Left lung (tissue), 4 donors: ENCODE measurements at regions not wholly inside any gene's neighbourhood (a gene's known extent, or its start where the extent isn't known, plus 50 kb on each side); places are given as distances from the start of the nearest gene placed in this dataset.

Experiments
- ATAC-seq: fragments of 200-7000 bp; cut with Tn5 transposase; one replicate; pipeline ENCODE4 v1.9.1; 2020; ENCODE audit warnings: moderate library complexity
- DNase-seq, 4 donors: peaks; one replicate each; pipeline ENCODE4 v3.0.0-alpha.2; 2013 to 2020
- H3K27ac ChIP-seq, 2 donors: fragments of 200-600 bp; sonication (generic) in 1 of 2; one replicate each; pipeline versions ENCODE4 v1.5.0 to v1.8.0; 2020 to 2021
- H3K27me3 ChIP-seq, 2 donors: fragments of 200-600 bp; sonication (generic) in 1 of 2; one replicate each; pipeline versions ENCODE4 v1.5.0 to v1.8.0; 2020 to 2021
- H3K36me3 ChIP-seq, 2 donors: fragments of 200-600 bp; sonication (generic) in 1 of 2; one replicate each; pipeline versions ENCODE4 v1.5.0 to v1.8.0; 2020 to 2021
- H3K4me1 ChIP-seq, 2 donors: fragments of 200-600 bp; one replicate each; pipeline ENCODE4 v1.8.0; 2021
- H3K4me3 ChIP-seq, 2 donors: fragments of 200-600 bp; sonication (generic) in 1 of 2; one replicate each; pipeline versions ENCODE4 v1.5.0 to v1.8.0; 2020 to 2021; ENCODE audit warnings: mild to moderate bottlenecking in 1 of 2
- H3K9me3 ChIP-seq, 2 donors: fragments of 200-600 bp; sonication (generic) in 1 of 2; one replicate each; pipeline versions ENCODE4 v1.5.0 to v1.8.0; 2020 to 2021
- intact Hi-C, 2 donors: fragments of 100-400 bp; cut with DNase I; formaldehyde crosslinking; loops; one replicate each; pipeline versions ENCODE4 v1.11.2 to v1.14.2; 2022
- TF ChIP-seq, protein P1 (sequence below), 2 donors: fragments of 200-600 bp; sonication (generic) in 1 of 2; IDR thresholded peaks; one replicate each; pipeline versions ENCODE4 v1.5.0 to v1.8.0; 2021; ENCODE audit warnings: antibody characterized with exemption in 2 of 2
- donor health status: DM: no; HTN: yes; CAD: no.
- donor health status: DM: no; HTN: no; CAD: no.

DNA sequence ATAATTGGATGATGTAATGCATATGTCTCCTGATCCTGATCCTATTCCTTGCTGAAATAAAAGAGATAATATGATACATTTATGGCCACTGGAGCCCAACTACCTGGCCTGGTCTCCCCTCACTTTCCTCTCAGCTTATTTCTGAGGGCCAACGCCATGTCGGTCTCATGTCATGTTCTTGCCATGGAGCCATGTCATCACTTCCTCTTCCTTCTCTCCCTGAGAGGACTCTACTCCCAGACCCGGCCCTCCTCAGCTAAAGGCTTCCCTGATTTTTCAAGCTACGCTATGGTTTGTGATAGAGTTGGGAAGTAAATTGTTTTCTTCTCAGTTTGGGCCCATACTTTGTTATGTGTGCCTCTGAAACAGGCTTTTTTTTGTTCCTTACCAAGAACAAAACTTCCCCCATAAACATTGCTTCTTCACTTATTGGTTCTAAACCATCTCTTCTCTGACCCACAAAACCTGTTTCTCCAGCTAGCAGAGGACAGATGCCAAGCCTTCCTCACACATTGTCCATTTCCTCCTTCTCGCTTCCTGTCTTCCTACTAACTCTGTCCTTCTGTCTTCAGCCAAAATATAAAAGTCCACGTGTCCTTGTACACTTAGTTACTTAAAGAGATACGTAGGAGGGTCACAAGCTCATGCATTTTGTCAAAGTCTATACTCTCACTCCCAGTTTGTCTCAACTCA, 319.9 kb upstream of the DACH1 start:
- no peak for ATAC-seq
- Histone ChIP-seq H3K36me3 (no peaks in the 10 kb centered on the region), H3K9me3 (no peaks in the 10 kb centered on the region), H3K4me1 (no peaks in the 10 kb centered on the region), H3K4me3 (no peak overlapping the region), H3K27ac (no peak overlapping the region), H3K27me3 (no peaks in the 10 kb centered on the region)
- TF ChIP-seq, protein P1, sequence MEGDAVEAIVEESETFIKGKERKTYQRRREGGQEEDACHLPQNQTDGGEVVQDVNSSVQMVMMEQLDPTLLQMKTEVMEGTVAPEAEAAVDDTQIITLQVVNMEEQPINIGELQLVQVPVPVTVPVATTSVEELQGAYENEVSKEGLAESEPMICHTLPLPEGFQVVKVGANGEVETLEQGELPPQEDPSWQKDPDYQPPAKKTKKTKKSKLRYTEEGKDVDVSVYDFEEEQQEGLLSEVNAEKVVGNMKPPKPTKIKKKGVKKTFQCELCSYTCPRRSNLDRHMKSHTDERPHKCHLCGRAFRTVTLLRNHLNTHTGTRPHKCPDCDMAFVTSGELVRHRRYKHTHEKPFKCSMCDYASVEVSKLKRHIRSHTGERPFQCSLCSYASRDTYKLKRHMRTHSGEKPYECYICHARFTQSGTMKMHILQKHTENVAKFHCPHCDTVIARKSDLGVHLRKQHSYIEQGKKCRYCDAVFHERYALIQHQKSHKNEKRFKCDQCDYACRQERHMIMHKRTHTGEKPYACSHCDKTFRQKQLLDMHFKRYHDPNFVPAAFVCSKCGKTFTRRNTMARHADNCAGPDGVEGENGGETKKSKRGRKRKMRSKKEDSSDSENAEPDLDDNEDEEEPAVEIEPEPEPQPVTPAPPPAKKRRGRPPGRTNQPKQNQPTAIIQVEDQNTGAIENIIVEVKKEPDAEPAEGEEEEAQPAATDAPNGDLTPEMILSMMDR (IDR thresholded peaks at IDR 0.05): no peak
- DNase-seq: no peak
- intact Hi-C loops: no loop called here

DNA sequence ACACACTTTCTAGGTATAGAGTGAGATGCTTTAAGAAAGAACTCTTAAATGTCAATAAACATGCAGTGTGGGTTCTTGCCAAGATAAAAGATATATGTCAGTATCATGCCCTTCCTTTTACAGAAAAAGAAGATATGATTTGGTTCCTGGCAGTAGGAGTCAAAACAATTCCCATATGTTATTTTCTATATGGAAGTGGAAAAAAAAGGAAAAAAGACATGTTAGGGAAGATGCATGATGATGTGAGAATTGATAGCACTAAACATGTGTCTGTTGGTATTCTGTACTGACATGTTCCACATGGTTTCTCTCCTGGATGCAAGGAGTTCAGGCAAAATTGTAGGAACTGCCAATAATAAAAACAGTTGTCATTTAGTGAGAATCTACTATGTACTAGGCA, 318.8 kb upstream of the DACH1 start:
- Histone ChIP-seq H3K27ac (no peak overlapping the region), H3K36me3 (no peaks in the 10 kb centered on the region)

DNA sequence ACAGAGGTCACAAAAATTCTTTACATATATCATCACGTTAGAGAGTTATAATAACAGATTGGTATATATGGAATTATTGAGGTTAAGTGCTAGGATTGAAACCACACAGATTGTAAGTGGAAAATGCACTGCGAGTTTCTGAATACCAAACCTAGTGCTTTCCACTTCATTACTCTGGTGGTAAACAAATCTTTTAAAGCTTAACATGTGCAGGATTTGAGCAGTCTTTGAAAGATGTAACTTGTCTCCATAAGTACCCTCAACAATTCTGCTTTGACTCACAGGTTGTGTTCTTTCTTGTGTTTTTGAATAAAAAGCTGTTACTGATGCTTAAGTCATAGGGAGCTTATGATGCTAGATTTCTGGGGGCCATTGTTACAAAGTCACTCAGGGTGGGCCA, 314.7 kb upstream of the DACH1 start:
- Histone ChIP-seq H3K36me3 (no peaks in the 10 kb centered on the region), H3K27me3 (no peaks in the 10 kb centered on the region), H3K9me3 (no peaks in the 10 kb centered on the region), H3K4me3 (no peak overlapping the region), H3K27ac (no peak overlapping the region), H3K4me1 (no peaks in the 10 kb centered on the region)
- no peak for DNase-seq
- no peak for ATAC-seq
- TF ChIP-seq, protein P1 (IDR thresholded peaks at IDR 0.05): no peak
- intact Hi-C loops: no loop called here

More for the DNA sequence above, 318.8 kb upstream of the DACH1 start:
- intact Hi-C loops: no loop called here
- DNase-seq (no peak), ATAC-seq (no peak)
- TF ChIP-seq, protein P1 (IDR thresholded peaks at IDR 0.05): no peak
- no peaks in the 10 kb centered on the region for H3K4me1 ChIP-seq
- no peaks in the 10 kb centered on the region for H3K9me3 ChIP-seq
- no peak overlapping the region for H3K4me3 ChIP-seq
- no peaks in the 10 kb centered on the region for H3K27me3 ChIP-seq

DNA sequence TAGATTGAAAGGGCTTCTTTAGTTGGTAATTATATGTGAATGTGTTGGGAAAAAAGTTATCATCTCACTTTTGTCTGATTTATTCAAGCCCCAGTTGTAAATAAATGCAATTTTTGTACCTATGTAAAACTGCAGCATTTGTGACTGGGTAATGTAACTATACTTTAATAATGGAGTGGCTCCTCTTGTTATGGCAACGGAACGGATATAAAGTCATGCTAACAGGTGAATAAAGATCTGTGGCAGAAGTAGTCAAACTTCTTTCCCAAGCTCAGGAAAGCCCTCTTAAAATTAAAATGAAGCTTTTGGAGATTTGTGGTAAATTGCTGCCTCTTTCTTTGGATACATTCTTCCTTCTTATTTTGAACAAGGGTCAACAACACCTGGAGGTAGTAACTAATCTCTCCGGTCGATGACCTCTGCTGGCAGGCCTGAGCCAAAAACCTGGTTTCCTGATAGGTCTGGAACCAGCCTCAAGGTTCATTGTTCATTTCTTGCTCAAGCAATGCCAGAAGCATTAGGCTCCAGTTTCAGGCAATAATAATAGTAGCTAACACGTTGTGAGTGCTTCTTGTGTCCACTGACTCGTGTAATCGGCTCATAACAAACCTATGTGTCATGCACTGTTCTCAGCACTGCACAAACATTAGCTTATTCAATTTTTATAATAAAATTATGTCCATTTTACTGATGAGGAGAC, 313.4 kb upstream of the DACH1 start:
- no peaks in the 10 kb centered on the region for H3K4me1 ChIP-seq
- H3K27ac ChIP-seq: no peak overlapping the region
- H3K36me3 ChIP-seq: no peaks in the 10 kb centered on the region
- H3K27me3 ChIP-seq: no peaks in the 10 kb centered on the region
- H3K9me3 ChIP-seq: no peaks in the 10 kb centered on the region
- TF ChIP-seq, protein P1 (IDR thresholded peaks at IDR 0.05): no peak
- no peak overlapping the region for H3K4me3 ChIP-seq
- DNase-seq (no peak), ATAC-seq (no peak)
- intact Hi-C loops: no loop called here

DNA sequence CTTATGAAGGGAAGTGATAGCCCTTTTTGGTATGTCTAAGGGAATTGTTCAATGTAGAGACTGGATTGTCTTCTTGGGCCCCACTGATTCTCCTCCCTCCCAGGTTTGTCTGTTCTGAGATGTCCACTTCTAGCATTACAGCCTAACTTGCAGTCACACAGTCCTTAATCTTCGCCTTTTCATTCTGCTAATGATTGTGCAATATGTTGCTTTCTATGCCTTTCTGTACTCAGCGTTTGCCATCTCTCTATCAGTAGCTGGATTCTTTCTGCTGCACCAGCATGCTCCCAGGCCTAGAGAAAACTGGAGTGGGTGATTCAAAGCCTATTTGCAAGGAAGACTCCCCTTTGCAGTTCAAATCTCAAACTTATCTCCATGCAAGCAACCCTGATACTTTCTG, 307.5 kb upstream of the DACH1 start:
- no peak for DNase-seq
- no peaks in the 10 kb centered on the region for H3K4me1 ChIP-seq
- H3K36me3 ChIP-seq: no peaks in the 10 kb centered on the region
- intact Hi-C loops: no loop called here
- no peaks in the 10 kb centered on the region for H3K9me3 ChIP-seq
- no peak overlapping the region for H3K4me3 ChIP-seq
- TF ChIP-seq, protein P1 (IDR thresholded peaks at IDR 0.05): no peak
- no peak for ATAC-seq
- H3K27me3 ChIP-seq: no peaks in the 10 kb centered on the region
- H3K27ac ChIP-seq: no peak overlapping the region
